ENCODE measurements at regions not wholly inside any gene's neighbourhood (a gene's known extent, or its start where the extent isn't known, plus 50 kb on each side); places are given as distances from the start of the nearest gene placed in this dataset.

- TF ChIP-seq POLR2AphosphoS5 (IDR thresholded peaks at IDR 0.05) (no peak), CTCF (IDR thresholded peaks at IDR 0.05 in 8 of 11, conservative IDR thresholded peaks at IDR 0.05 in 3 of 11) (no peak)
Measured at GRCh38 chr15:93759629-93760028, 471.7 kb upstream of the MCTP2 start.

All from spleen (tissue), 7 donors.